ENCODE measurements at regions not wholly inside any gene's neighbourhood (a gene's known extent, or its start where the extent isn't known, plus 50 kb on each side); places are given as distances from the start of the nearest gene placed in this dataset.

GRCh38 chr16:9192746-9193145 lies 101.3 kb downstream of the HAPSTR1 start (continued):
- TF ChIP-seq AFF4 (CRISPR knock-in tag; IDR thresholded peaks at IDR 0.05; ENCODE audit: borderline replicate concordance) (no peak), FOXP1 (CRISPR knock-in tag; IDR thresholded peaks at IDR 0.05; ENCODE audit: borderline replicate concordance) (no peak), NR2C2 (CRISPR knock-in tag; IDR thresholded peaks at IDR 0.05) (no peak), ZNF416 (CRISPR knock-in tag; IDR thresholded peaks at IDR 0.05) (no peak), ATF6 (CRISPR knock-in tag; IDR thresholded peaks at IDR 0.05) (no peak), E2F1 (CRISPR knock-in tag; IDR thresholded peaks at IDR 0.05) (no peak)

- DNase-seq (ENCODE audit: low spot score) (no peak), ATAC-seq (no peak)
- peaks cover 5% of the 10 kb centered on the region for H3K9me3 Mint-ChIP-seq
- CTCF ChIA-PET: interaction anchor here (1.6 kb wide), 1 partner anchor 56 kb away, joined by 6 read pairs; no protein-coding TSS in a partner anchor
- POLR2A ChIA-PET: interaction anchor here (0.5 kb wide), 1 partner anchor 27 kb away, joined by 5 read pairs; no protein-coding TSS in a partner anchor
- no peaks in the 10 kb centered on the region for H3K27me3 Mint-ChIP-seq (ENCODE audit: low read depth)
- H3K36me3 Mint-ChIP-seq: no peaks in the 10 kb centered on the region
- H3K4me1 Mint-ChIP-seq: peaks cover 6% of the 10 kb centered on the region
- H3K4me3 Mint-ChIP-seq: no peak overlapping the region
- no peak for TF ChIP-seq FOXP1 (CRISPR knock-in tag; IDR thresholded peaks at IDR 0.05; ENCODE audit: borderline replicate concordance)
- TF ChIP-seq TP53 (CRISPR knock-in tag; IDR thresholded peaks at IDR 0.05): no peak
- no peak for TF ChIP-seq MAX (CRISPR knock-in tag; IDR thresholded peaks at IDR 0.05)
- no peak for TF ChIP-seq ZNF263 (CRISPR knock-in tag; IDR thresholded peaks at IDR 0.05; ENCODE audit: low read depth)
- no peak for TF ChIP-seq ESRRA (CRISPR knock-in tag; IDR thresholded peaks at IDR 0.05; ENCODE audit: borderline replicate concordance)
- no peak for TF ChIP-seq TEAD1 (CRISPR knock-in tag; IDR thresholded peaks at IDR 0.05)
- TF ChIP-seq NR3C1 (CRISPR knock-in tag; conservative IDR thresholded peaks at IDR 0.05; ENCODE audit: low read depth): no peak
- TF ChIP-seq NR1H2 (CRISPR knock-in tag; IDR thresholded peaks at IDR 0.05): no peak
- no peak for TF ChIP-seq RORB (CRISPR knock-in tag; IDR thresholded peaks at IDR 0.05)
- TF ChIP-seq ATF1 (CRISPR knock-in tag; IDR thresholded peaks at IDR 0.05): no peak
- TF ChIP-seq SMAD4 (CRISPR knock-in tag; IDR thresholded peaks at IDR 0.05): no peak
- H3K27ac Mint-ChIP-seq: no peak overlapping the region
These were observed 103.8 kb downstream of the HAPSTR1 start for GRCh38 chr16:9195287-9195686.

- no peak for DNase-seq (ENCODE audit: low spot score)
- H3K27me3 Mint-ChIP-seq (ENCODE audit: low read depth): no peaks in the 10 kb centered on the region; the same call in 1 of the 2 replicates
- peaks cover 9% of the 10 kb centered on the region for H3K9me3 Mint-ChIP-seq
- ChIA-PET CTCF (interaction anchor here (0.7 to 1.9 kb wide), 3 partner anchors 27 to 718 kb away, joined by 3 to 4 read pairs (median 3); no protein-coding TSS in a partner anchor), POLR2A (interaction anchor here (0.5 kb wide), 1 partner anchor 8 kb away, joined by 3 read pairs; no protein-coding TSS in a partner anchor)
- H3K4me1 Mint-ChIP-seq: peaks cover 6% of the 10 kb centered on the region
- no peak overlapping the region for H3K27ac Mint-ChIP-seq
- no peak for ATAC-seq
- no peak overlapping the region for H3K4me3 Mint-ChIP-seq
- no peaks in the 10 kb centered on the region for H3K36me3 Mint-ChIP-seq
- no peak for TF ChIP-seq ARID4B (CRISPR knock-in tag; IDR thresholded peaks at IDR 0.05; ENCODE audit: borderline replicate concordance)
- TF ChIP-seq AR (CRISPR knock-in tag; IDR thresholded peaks at IDR 0.05): no peak
These were observed 106.7 kb downstream of the HAPSTR1 start for GRCh38 chr16:9197957-9198661.

All from WTC11 (cell line).